ENCODE measurements at regions not wholly inside any gene's neighbourhood (a gene's known extent, or its start where the extent isn't known, plus 50 kb on each side); places are given as distances from the start of the nearest gene placed in this dataset.
A peak's percentile ranks its signal among the peaks of the same experiment; 100 is the strongest.

GRCh38 chr9:96064826-96065481 lies 189.5 kb downstream of the ERCC6L2 start:
- Histone ChIP-seq H3K27me3 (ENCODE audit: control insufficient read depth in 2 of 2, insufficient read depth in 2 of 2, low read length in 2 of 2) (peaks cover 0 to 3% of the 10 kb centered on the region in 2 experiments), H3K27ac (ENCODE audit: insufficient read depth, low read depth, low read length) (no peak overlapping the region), H3K9me1 (replicated peaks; ENCODE audit: control insufficient read depth, extremely low read depth, insufficient read depth, low read length) (no peaks in the 10 kb centered on the region), H4K20me1 (replicated peaks; ENCODE audit: control insufficient read depth, extremely low read depth, insufficient read depth, low read length) (no peaks in the 10 kb centered on the region), H3K4me2 (ENCODE audit: insufficient read depth, low read length) (no peak overlapping the region), H3K79me2 (ENCODE audit: control insufficient read depth, insufficient read depth, low read length) (no peaks in the 10 kb centered on the region), H3K4me3 (replicated peaks in 1 of 3; ENCODE audit: insufficient read depth in 1 of 3, low read depth in 1 of 3, low read length in 3 of 3) (no peak overlapping the region), H3K9ac (replicated peaks; ENCODE audit: extremely low read depth, insufficient read depth, low read length) (no peak overlapping the region), H3K4me1 (ENCODE audit: control insufficient read depth, extremely low read depth, insufficient read depth, low read length) (peaks cover 9% of the 10 kb centered on the region), H3K36me3 (ENCODE audit: control insufficient read depth in 2 of 2, extremely low read depth in 1 of 2, insufficient read depth in 2 of 2, low read length in 2 of 2) (no peaks in the 10 kb centered on the region), H3K9me3 (replicated peaks; ENCODE audit: control insufficient read depth, insufficient read depth, low read length) (no peaks in the 10 kb centered on the region), H2AFZ (ENCODE audit: low read depth, low read length) (no peak overlapping the region)
- TF ChIP-seq MYC (IDR thresholded peaks at IDR 0.05; ENCODE audit: low read depth, low read length) (no peak), CTCF (IDR thresholded peaks at IDR 0.05; ENCODE audit: extremely low read depth in 1 of 2, insufficient read depth in 1 of 2, low read depth in 1 of 2, low read length in 2 of 2) (no peak), JUN (IDR thresholded peaks at IDR 0.05; ENCODE audit: borderline replicate concordance, insufficient read depth, insufficient read length, low read depth) (no peak), FOS (IDR thresholded peaks at IDR 0.05; ENCODE audit: borderline replicate concordance, insufficient read depth, low read length) (no peak), EZH2 (IDR thresholded peaks at IDR 0.05; ENCODE audit: borderline replicate concordance, low read depth, low read length, severe bottlenecking) (no peak), POLR2A (IDR thresholded peaks at IDR 0.05; ENCODE audit: low read depth, low read length) (no peak), POLR2AphosphoS5 (IDR thresholded peaks at IDR 0.05; ENCODE audit: insufficient read depth, low read depth, low read length) (no peak), MAX (IDR thresholded peaks at IDR 0.05; ENCODE audit: insufficient read depth, insufficient read length) (no peak), GATA2 (IDR thresholded peaks at IDR 0.05; ENCODE audit: insufficient read depth, insufficient read length, low read depth, low read length) (no peak)
- FAIRE-seq (no peak), DNase-seq (ENCODE audit: low read depth, low spot score) (peak; percentile 23)
- intact Hi-C loops (cut with micrococcal nuclease), result loop anchor here (5.0 kb wide), 3 partner anchors 67 to 558 kb away; partner anchors contain the start of gene ERCC6L2
- ChIA-PET POLR2A (no interaction called here), CTCF (interaction anchor here (0.7 to 0.9 kb wide), 2 partner anchors 153 to 167 kb away, joined by 3 read pairs; no protein-coding TSS in a partner anchor)
- dilution Hi-C loops (cut with MboI; ENCODE audit: extremely low pct_ligation_motif_present, low sequenced_read_pairs), result no loop called here
- no TSS peak for BruUV-seq (replicated peaks)

Measured in endothelial cell of umbilical vein (primary cell).